Esophagus squamous epithelium (tissue), 5 donors: ENCODE measurements at regions not wholly inside any gene's neighbourhood (a gene's known extent, or its start where the extent isn't known, plus 50 kb on each side); places are given as distances from the start of the nearest gene placed in this dataset.

Source experiments
- DNase-seq: peaks from one replicate; lab custom pipeline; 2025; lab: John Stamatoyannopoulos, UW
- H3K27ac ChIP-seq, 4 donors: fragments of 200-600 bp; sonication (generic); one replicate each; pipeline ENCODE4 v1.5.1; 2016 to 2019; ENCODE audit warnings: mild to moderate bottlenecking in 1 of 4
- H3K27me3 ChIP-seq, 4 donors: fragments of 200-600 bp; sonication (generic); 1 replicate in 3 of 4; 2 replicates in 1 of 4; pipeline versions ENCODE4 v1.5.1 to v1.6.0; 2017 to 2021; ENCODE audit warnings: antibody characterized with exemption in 1 of 4
- H3K36me3 ChIP-seq, 3 donors: fragments of 200-600 bp; sonication (generic); one replicate each; pipeline ENCODE4 v1.5.1; 2016 to 2019
- H3K4me1 ChIP-seq, 3 donors: fragments of 200-600 bp; sonication (generic); one replicate each; pipeline ENCODE4 v1.5.1; 2017 to 2019
- H3K4me3 ChIP-seq, 4 donors: fragments of 200-600 bp; sonication (generic); 1 replicate in 3 of 4; 2 replicates in 1 of 4; pipeline ENCODE4 v1.5.1; 2016 to 2019; ENCODE audit warnings: mild to moderate bottlenecking in 2 of 4, moderate library complexity in 1 of 4
- H3K9me3 ChIP-seq, 3 donors: fragments of 200-600 bp; sonication (generic); one replicate each; pipeline ENCODE4 v1.5.1; 2016 to 2019
- CTCF ChIP-seq, 6 experiments: fragments of 450-650 bp in 4 of 6; fragments of 200-600 bp in 2 of 6; sonication (generic) in 2 of 6; IDR thresholded peaks; one replicate each; pipeline ENCODE4 v1.5.1; 2016 to 2019; ENCODE audit warnings: antibody characterized with exemption in 6 of 6, mild to moderate bottlenecking in 4 of 6, moderate library complexity in 4 of 6
- POLR2A ChIP-seq, 4 donors: fragments of 450-650 bp; IDR thresholded peaks; one replicate each; pipeline ENCODE4 v1.6.1; 2017; ENCODE audit warnings: antibody characterized with exemption in 4 of 4, mild to moderate bottlenecking in 4 of 4, moderate library complexity in 3 of 4
- WGBS, 2 donors: methylation state at CpG; one replicate each; pipeline ENCODE4 v1.1.5; 2018; 5-methylcytosine and 5-hydroxymethylcytosine counted together
- intact Hi-C: fragments of 100-400 bp; cut with DNase I; formaldehyde crosslinking; loops from one replicate; pipeline ENCODE4 v1.15.0; 2022
- donor health status: DM: yes; HTN: yes; CAD: no.

DNA sequence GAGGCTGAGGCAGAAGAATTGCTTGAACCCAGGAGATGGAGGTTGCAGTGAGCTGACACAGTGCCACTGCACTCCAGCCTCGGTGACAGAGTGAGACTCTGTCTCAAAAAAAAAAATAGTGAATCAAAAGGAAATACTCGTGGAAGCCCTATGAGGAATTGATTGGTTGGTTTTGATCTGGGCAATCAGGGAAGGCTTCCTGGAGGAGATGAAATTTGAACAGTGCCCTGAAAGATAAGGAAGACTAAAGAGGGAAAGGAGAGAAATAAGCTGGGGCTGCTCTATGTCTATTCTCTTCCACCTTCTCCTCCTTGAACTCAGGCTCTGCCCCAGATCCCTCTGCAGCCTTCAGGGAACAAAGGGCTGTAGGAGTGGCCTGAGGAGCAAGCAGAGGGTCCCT, 54.1 kb downstream of the IRF2BPL start:
- WGBS, 2 donors = 68 to 71% methylated on average over 2 of the region's 2 CpGs

DNA sequence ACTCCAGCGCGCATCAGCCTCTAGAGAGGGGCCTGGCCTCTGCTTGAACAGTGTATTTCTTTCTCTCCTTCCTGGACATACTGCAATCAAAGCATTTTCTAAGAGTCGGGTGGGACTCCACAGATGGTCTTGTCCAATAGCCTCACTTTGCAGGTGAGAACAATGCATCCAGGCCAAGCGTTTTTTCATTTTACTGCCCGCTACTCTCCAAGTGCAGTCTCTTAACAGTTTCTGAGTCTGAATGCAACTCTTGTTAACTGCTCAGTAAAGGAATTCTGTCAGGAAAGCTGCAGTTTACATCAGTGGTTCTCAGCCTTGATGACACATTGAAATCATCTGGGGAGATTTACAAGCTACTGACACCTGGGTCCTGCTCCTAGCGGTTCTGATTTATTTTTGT, 57.0 kb downstream of the IRF2BPL start:
- intact Hi-C loops = no loop called here

More for the DNA sequence above, 54.1 kb downstream of the IRF2BPL start:
- no peak overlapping the region for H3K27ac ChIP-seq
- intact Hi-C loops = no loop called here
- H3K27me3 ChIP-seq = no peaks in the 10 kb centered on the region
- H3K4me1 ChIP-seq = peaks cover 0 to 18% (median 7%) of the 10 kb centered on the region in 3 donors
- TF ChIP-seq POLR2A (IDR thresholded peaks at IDR 0.05) = no peak
- no peak for TF ChIP-seq CTCF (IDR thresholded peaks at IDR 0.05)
- no peaks in the 10 kb centered on the region for H3K36me3 ChIP-seq
- no peak overlapping the region for H3K4me3 ChIP-seq
- H3K9me3 ChIP-seq = no peaks in the 10 kb centered on the region
- DNase-seq = no peak

DNA sequence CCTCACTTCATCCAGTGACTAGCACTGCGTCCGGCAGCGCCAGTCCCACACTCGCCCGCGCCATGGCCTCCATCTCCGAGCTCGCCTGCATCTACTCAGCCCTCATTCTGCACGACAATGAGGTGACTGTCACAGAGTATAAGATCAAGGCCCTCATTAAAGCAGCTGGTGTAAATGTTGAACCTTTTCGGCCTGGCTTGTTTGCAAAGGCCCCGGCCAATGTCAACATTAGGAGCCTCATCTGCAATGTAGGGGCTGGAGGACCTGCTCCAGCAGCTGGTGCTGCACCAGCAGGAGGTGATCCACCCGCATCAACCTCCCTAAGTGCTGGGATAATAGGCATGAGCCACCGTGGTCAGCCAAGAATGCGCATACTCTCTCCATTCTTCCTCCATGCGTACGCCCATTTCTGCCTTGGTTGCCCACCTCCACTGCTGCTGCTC, 59.9 kb downstream of the IRF2BPL start:
- intact Hi-C loops = no loop called here
- DNase-seq = no peak
- Histone ChIP-seq H3K4me3 (no peak overlapping the region), H3K4me1 (peaks cover 8 to 21% (median 9%) of the 10 kb centered on the region in 3 donors), H3K9me3 (no peaks in the 10 kb centered on the region), H3K27me3 (no peaks in the 10 kb centered on the region), H3K27ac (no peak overlapping the region), H3K36me3 (no peaks in the 10 kb centered on the region)
- WGBS, 2 donors = 82 to 91% methylated on average over 11 to 14 of the region's 16 CpGs
- no peak for TF ChIP-seq CTCF (IDR thresholded peaks at IDR 0.05)
- TF ChIP-seq POLR2A (IDR thresholded peaks at IDR 0.05) = no peak

More for the DNA sequence above, 57.0 kb downstream of the IRF2BPL start:
- no peak overlapping the region for H3K27ac ChIP-seq
- WGBS, 2 donors = 86% methylated on average over 6 of the region's 6 CpGs
- H3K36me3 ChIP-seq = no peaks in the 10 kb centered on the region
- peaks cover 0 to 5% (median 0%) of the 10 kb centered on the region in 3 donors for H3K4me1 ChIP-seq
- H3K27me3 ChIP-seq = no peaks in the 10 kb centered on the region
- TF ChIP-seq CTCF (IDR thresholded peaks at IDR 0.05) (no peak), POLR2A (IDR thresholded peaks at IDR 0.05) (no peak)
- no peaks in the 10 kb centered on the region for H3K9me3 ChIP-seq
- no peak for DNase-seq
- no peak overlapping the region for H3K4me3 ChIP-seq

- H3K36me3 ChIP-seq = no peaks in the 10 kb centered on the region
- TF ChIP-seq CTCF (IDR thresholded peaks at IDR 0.05) = no peak
- TF ChIP-seq POLR2A (IDR thresholded peaks at IDR 0.05) = no peak
- H3K27ac ChIP-seq = no peak overlapping the region
- H3K4me1 ChIP-seq = peaks cover 8 to 29% (median 9%) of the 10 kb centered on the region in 3 donors
- no peaks in the 10 kb centered on the region for H3K9me3 ChIP-seq
- intact Hi-C loops = no loop called here
- H3K4me3 ChIP-seq = no peak overlapping the region
- H3K27me3 ChIP-seq = no peaks in the 10 kb centered on the region
- DNase-seq = no peak
- WGBS, 2 donors = 90 to 97% methylated on average over 6 to 7 of the region's 7 CpGs
Measured at GRCh38 chr14:76967788-76968187, 60.7 kb downstream of the IRF2BPL start.

DNA sequence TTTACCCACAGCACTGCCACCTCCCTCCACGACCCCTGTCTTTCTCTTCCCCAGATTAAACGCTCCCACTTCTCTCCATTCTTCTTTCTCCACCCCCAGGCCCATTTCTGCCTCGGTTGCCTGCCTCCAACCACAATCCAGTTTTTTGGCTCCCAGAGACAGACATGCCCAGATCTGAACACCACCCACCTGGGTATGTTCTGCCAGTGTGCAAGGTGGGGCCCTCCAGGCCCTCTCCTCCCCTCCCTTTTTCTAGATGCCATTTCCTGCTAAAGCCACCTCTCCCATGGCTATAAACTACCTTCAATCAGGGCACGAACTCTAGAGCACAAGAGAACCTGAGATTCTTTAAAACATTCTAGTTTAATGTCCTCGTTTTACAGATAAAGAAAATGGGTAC, 63.3 kb downstream of the IRF2BPL start:
- intact Hi-C loops = no loop called here
- Histone ChIP-seq H3K27ac (peak overlapping the region; percentile 42 to 75 (median 48)), H3K36me3 (no peaks in the 10 kb centered on the region), H3K9me3 (no peaks in the 10 kb centered on the region), H3K27me3 (no peaks in the 10 kb centered on the region), H3K4me1 (peaks cover 9 to 55% (median 23%) of the 10 kb centered on the region in 3 donors), H3K4me3 (no peak overlapping the region)
- no peak for DNase-seq
- no peak for TF ChIP-seq POLR2A (IDR thresholded peaks at IDR 0.05)
- no peak for TF ChIP-seq CTCF (IDR thresholded peaks at IDR 0.05)
- WGBS, 2 donors = 46 to 69% methylated on average over 5 of the region's 5 CpGs
